Adipocyte (in vitro differentiated cells): ENCODE measurements at regions not wholly inside any gene's neighbourhood (a gene's known extent, or its start where the extent isn't known, plus 50 kb on each side); places are given as distances from the start of the nearest gene placed in this dataset.
"Not testable (repeated sequence)": the region's sequence is repeated elsewhere in the genome, so short reads cannot be mapped to it uniquely, and the experiment has no call there.

Experiments
- DNase-seq: peaks from one replicate; pipeline ENCODE4 v3.0.0-alpha.2; 2015; ENCODE audit warnings: low read depth
- H3K27me3 ChIP-seq: replicated peaks from 2 replicates; pipeline ENCODE4 v1.7.0; 2013; ENCODE audit warnings: mild to moderate bottlenecking, low read length, moderate library complexity; ENCODE audit not compliant: control insufficient read depth, insufficient read depth
- H3K36me3 ChIP-seq: 2 replicates; pipeline ENCODE4 v1.7.0; 2013; ENCODE audit warnings: low read length, mild to moderate bottlenecking, moderate library complexity; ENCODE audit not compliant: control insufficient read depth, insufficient read depth, severe bottlenecking
- H3K4me1 ChIP-seq: 2 replicates; pipeline ENCODE4 v1.7.0; 2013; ENCODE audit warnings: mild to moderate bottlenecking, low read length, moderate library complexity; ENCODE audit not compliant: control insufficient read depth, insufficient read depth
- H3K4me3 ChIP-seq: 2 replicates; pipeline ENCODE4 v1.7.0; 2013; ENCODE audit warnings: mild to moderate bottlenecking, low read length, moderate library complexity
- H3K9ac ChIP-seq: 2 replicates; pipeline ENCODE4 v1.7.0; 2013; ENCODE audit warnings: mild to moderate bottlenecking, low read length, moderate library complexity
- H3K9me3 ChIP-seq: 2 replicates; pipeline ENCODE4 v1.7.0; 2013; ENCODE audit warnings: mild to moderate bottlenecking, low read length, moderate library complexity; ENCODE audit not compliant: control insufficient read depth

DNA sequence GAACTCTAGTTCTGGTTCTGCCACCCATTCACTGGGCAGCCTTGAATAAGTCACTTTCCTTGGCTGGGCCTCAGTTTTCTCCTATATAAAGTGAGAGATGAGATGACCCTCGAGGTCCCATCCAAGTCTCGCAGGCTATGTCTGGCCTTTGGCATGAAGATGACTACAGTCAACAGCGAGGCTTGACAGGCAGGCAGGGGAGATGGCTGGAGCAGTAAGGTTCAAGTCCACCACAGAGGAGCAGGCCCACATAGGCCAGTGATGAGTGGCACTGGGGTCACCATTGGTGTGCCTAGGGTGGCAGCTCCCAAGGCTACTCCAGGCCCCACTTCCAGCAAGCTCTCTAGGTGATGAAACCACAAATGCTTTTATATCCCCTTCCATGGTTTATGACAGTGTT is 161.4 kb downstream of the ZFP36L2 start:
- H3K9ac ChIP-seq = no peak overlapping the region
- H3K27me3 ChIP-seq = no peaks in the 10 kb centered on the region
- H3K4me3 ChIP-seq = no peak overlapping the region
- no peaks in the 10 kb centered on the region for H3K36me3 ChIP-seq
- peaks cover 8% of the 10 kb centered on the region for H3K9me3 ChIP-seq
- DNase-seq = no peak
- H3K4me1 ChIP-seq = peaks cover 12% of the 10 kb centered on the region

DNA sequence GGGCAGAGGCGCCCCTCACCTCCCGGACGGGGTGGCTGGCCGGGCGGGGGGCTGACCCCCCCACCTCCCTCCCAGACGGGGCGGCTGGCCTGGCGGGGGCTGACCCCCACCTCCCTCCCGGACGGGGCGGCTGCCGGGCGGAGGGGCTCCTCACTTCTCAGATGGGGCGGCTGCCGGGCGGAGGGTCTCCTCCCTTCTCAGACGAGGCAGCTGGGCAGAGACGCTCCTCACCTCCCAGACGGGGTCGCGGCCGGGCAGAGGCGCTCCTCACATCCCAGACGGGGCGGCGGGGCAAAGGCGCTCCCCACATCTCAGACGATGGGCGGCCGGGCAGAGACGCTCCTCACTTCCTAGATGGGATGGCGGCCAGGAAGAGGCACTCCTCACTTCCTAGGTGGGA is 163.3 kb downstream of the ZFP36L2 start:
- not testable (repeated sequence) for H3K9ac ChIP-seq, H3K36me3 ChIP-seq, H3K4me3 ChIP-seq, H3K27me3 ChIP-seq, DNase-seq, H3K9me3 ChIP-seq, H3K4me1 ChIP-seq

DNA sequence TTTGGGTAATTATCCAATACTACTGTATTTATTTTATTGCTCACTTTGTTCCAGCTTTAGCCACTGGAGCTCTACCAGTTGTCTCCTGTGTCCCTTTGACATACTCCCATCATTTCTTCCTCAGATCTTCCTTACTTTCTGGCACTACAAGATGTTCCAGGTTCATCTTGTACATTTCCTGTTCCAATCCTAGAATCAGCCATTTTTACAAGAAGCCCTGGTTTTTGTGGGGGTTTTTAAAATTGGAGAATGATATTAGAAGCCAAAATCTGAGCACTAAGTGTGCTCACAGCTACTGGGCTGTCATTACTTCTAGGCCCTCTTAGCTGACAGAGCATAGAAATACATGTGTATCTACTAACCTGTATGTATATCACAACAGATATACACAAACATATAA is 164.3 kb downstream of the ZFP36L2 start:
- Histone ChIP-seq H3K4me3 (no peak overlapping the region), H3K4me1 (peaks cover 9% of the 10 kb centered on the region), H3K9ac (no peak overlapping the region), H3K36me3 (no peaks in the 10 kb centered on the region), H3K9me3 (peaks cover 8% of the 10 kb centered on the region), H3K27me3 (no peaks in the 10 kb centered on the region)
- no peak for DNase-seq

DNA sequence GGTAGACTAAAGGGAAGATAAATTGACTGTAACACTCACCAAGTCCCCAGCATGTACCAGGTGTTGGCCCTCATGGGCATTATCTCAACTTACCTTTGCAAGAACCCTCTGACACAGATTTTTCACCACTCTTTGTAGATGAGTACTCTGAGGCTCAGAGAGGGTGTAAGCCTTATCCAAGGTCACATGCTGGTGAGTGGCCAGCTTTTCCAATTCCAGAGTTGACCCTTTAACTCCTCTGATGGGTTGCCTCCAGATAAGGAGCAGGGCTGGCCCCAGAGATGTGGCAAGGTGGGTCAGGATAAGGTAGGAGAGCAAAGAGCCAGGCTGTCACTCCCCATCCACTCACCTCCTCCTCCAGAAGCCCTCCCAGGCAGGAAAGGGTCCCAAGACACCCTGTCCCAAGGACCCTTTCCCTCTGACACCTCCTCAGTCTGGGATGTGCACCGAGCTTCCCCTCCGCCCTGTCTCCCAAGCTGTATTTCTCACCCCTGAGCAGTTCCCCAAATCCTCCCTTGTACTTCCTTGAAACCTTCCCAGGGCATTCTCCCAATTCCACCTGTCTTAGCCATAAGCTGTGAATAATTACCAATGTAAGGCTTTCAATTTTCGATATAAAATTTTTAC is 165.9 kb downstream of the ZFP36L2 start:
- DNase-seq = no peak
- H3K9ac ChIP-seq = no peak overlapping the region
- H3K4me1 ChIP-seq = peaks cover 9% of the 10 kb centered on the region

DNA sequence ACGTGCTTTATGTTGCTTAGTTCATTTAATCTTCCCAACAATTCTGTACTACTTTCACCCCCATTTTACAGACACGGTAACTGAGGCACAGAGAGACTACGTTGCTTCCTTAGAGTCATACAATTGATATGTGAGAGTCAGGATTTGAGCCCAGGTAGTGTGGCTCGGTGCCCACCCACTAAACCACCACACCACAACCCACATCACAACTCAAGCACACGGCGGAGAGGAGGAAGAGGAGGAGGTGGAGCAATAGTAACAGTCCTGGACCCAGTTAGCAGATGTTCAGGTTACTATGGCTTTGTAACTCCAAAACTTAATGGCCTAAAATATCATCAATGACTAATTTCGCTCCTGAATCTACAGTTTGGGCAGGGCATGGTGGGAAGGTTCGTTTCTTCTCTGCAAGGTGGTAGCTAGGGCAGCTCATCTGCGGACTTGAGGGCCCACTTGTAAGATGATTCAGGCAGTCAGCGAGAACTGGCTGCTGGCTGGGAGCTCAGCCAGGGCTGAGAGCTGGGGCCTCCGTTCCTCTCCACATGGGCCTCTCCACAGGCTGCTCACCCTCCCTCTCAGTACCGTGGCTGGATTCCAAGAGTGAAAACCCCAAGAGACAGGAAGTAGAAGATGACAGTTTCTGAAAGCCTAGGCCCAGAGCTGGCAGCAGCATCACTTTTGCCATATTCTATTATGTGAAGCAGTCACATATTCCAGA is 167.1 kb downstream of the ZFP36L2 start:
- Histone ChIP-seq H3K4me3 (no peak overlapping the region), H3K36me3 (no peaks in the 10 kb centered on the region), H3K27me3 (peaks cover 15% of the 10 kb centered on the region), H3K4me1 (peaks cover 9% of the 10 kb centered on the region), H3K9me3 (peaks cover 8% of the 10 kb centered on the region), H3K9ac (no peak overlapping the region)
- DNase-seq = peak; percentile 92

More for the DNA sequence above, 165.9 kb downstream of the ZFP36L2 start:
- no peaks in the 10 kb centered on the region for H3K36me3 ChIP-seq
- H3K9me3 ChIP-seq = peaks cover 8% of the 10 kb centered on the region
- peaks cover 10% of the 10 kb centered on the region for H3K27me3 ChIP-seq
- H3K4me3 ChIP-seq = no peak overlapping the region

DNA sequence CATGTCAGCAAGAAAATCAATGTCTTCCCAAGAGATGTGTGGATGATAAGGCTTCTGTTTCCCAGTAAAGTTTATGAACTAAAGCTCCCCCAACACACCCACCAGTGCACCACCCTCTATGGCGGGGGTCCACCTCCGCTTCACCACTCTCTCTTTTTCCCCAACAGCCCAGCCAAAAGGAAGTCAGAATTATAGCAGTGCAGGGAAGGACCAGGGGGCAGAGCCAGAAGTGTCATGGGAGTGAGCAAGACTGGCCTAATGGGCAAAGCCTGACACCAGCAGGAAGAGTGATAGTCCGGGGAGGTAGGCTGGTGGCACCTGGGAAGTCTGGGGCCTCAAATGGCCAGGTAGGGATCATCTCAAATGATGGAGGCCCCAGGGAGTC is 167.7 kb downstream of the ZFP36L2 start:
- Histone ChIP-seq H3K27me3 (peaks cover 15% of the 10 kb centered on the region), H3K36me3 (no peaks in the 10 kb centered on the region), H3K9ac (no peak overlapping the region), H3K4me1 (peaks cover 9% of the 10 kb centered on the region), H3K4me3 (no peak overlapping the region), H3K9me3 (peaks cover 8% of the 10 kb centered on the region)
- DNase-seq = no peak

DNA sequence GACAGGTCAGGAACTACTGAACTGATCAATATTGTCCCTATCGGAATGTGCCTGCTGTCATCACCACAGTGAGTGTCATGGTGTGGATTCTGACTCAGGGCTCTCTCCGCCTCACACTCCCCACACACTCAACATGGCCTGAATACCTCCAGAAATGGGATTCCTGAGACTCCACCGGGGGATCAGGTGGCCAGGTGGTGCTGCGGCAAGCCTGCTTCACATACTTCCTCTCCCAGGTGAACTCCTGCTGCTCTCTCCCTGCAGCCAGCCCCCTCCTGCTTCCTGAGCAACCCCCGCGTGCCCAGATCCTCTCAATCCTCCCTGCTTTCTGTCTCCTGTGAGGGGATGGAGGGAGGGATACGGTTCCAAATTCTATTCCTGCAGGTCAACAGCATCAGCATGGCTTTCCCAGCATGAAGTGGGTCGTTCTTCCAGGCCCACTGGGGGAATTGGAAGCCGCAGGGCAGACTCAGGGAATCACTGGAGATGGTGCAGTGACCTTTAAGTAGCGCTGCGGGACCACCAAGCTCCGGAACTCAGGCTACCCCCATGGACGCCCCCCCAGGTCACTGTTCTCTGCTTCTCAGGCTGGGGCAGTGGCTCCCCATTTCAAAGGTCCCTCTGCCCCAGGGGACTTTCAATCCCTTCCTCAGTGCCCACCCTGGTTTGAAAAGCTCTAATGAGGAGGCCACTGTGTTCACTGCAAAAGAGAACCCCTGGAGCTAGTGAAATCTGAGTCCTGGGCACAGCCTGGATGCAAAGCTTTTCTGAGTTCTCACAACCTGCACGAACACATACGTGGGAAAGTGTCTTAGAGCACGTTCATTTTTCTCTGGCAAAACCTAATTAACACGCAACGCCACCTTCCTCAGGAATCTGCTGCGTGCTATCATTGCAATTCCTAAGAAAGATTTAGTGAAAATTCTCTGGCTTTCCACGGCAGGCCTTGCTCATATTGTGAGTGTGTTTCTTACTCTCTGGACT is 168.4 kb downstream of the ZFP36L2 start:
- no peaks in the 10 kb centered on the region for H3K36me3 ChIP-seq
- no peak overlapping the region for H3K4me3 ChIP-seq
- peaks cover 15% of the 10 kb centered on the region for H3K27me3 ChIP-seq
- H3K9me3 ChIP-seq = peaks cover 8% of the 10 kb centered on the region
- no peak for DNase-seq
- H3K4me1 ChIP-seq = peaks cover 9% of the 10 kb centered on the region
- no peak overlapping the region for H3K9ac ChIP-seq

DNA sequence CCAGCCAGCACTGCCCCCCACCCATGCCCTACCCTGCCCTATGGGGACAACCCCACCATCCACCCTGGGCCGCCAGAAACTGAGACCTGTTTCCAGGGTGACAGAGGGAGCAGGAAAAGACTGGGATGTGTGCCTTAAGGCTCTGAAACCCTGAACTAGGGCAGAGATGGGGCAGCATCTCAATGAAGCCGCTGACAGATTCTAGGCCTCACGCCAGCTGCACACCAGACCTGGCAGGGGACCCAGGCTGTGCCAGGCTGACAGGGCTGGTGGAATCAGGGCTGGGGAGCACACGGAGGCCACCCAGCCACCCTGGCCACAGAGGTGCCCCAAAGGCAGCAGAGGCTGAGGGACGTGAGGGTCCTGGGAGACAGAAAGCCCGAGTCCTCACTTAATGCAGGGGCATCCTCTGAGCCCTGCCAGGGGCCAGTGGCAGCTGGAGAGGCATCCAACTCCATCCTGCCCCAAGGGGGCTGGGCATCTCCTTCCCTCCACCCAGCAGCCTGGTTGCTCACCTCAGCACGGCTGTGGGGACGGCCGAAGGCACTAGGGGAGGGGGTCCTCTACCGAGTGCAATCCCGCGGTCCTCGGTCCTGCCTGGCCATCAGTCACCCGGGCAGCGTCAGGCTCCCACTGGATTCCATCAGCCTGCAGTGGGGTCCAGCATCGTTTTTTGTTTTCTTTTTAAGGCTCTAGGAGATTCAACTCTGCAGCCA is 169.2 kb downstream of the ZFP36L2 start:
- Histone ChIP-seq H3K9me3 (peaks cover 7% of the 10 kb centered on the region), H3K4me1 (peaks cover 9% of the 10 kb centered on the region), H3K27me3 (peaks cover 15% of the 10 kb centered on the region), H3K9ac (no peak overlapping the region), H3K4me3 (no peak overlapping the region), H3K36me3 (no peaks in the 10 kb centered on the region)
- no peak for DNase-seq

DNA sequence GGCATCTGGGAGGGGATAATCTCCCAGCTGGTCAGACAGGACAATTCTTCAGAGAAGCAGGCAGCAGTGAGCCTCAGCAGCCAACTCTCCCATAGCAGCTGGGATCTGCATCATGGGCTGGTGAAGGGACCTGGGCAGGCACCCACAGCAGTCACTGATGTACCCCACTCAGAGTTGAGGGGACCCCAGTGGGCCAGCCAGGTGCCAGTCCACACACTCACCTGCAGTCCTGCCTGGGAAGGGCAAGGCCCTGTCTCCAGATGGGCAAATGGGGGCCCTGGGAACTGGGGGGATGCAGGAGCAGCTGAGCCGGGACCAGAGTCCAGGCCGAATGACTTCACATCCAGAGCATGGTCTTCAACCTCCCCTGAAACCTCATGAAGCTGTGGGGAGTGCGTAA is 170.4 kb downstream of the ZFP36L2 start:
- H3K4me3 ChIP-seq = no peak overlapping the region
- H3K9ac ChIP-seq = no peak overlapping the region
- H3K27me3 ChIP-seq = peaks cover 15% of the 10 kb centered on the region
- no peaks in the 10 kb centered on the region for H3K9me3 ChIP-seq
- peaks cover 9% of the 10 kb centered on the region for H3K4me1 ChIP-seq
- no peak for DNase-seq
- no peaks in the 10 kb centered on the region for H3K36me3 ChIP-seq

DNA sequence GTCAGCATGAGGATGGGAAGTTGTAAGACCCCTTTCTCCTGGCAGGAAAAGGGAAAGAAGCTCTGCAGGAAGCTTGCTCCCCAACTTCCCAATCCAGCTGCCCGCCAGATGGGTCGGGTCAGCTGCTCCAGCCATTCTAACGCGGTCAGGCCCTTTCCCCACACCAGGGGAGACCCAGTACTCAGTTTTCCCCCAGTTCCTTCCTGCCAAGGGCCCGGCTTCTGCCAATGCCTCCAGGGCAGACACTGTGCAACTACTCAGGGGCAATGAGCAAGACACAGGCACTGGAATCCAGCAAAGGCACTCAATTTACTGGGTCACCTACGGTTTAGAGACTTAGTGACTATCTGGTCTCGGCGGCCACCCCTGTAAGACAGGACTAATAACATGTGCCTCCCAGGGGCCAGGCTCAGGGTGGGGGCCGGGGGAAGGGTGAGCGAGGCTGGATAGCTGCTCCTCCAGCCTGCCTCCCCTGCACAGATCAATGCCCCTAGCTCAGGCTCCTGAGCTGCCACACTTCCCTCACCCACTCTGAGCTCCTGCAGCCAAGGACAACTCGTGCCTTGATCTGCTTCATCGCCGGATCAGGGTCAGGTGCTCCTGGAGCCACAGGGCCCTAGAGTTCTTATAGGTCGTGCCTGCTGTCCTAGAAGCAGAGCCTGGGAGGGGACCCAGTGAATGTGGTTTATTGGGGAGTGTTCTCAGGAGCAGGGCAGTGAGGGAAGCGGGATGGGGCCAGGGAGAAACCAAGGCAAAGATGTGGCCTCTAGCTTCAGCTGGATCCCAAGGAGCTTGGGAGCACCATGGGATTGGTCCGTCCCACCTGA is 171.1 kb downstream of the ZFP36L2 start:
- no peaks in the 10 kb centered on the region for H3K9me3 ChIP-seq
- H3K36me3 ChIP-seq = no peaks in the 10 kb centered on the region
- peaks cover 9% of the 10 kb centered on the region for H3K4me1 ChIP-seq
- H3K27me3 ChIP-seq = peaks cover 15% of the 10 kb centered on the region
- DNase-seq = no peak
- no peak overlapping the region for H3K9ac ChIP-seq
- no peak overlapping the region for H3K4me3 ChIP-seq
